Fibroblast of villous mesenchyme (primary cell): ENCODE measurements at regions not wholly inside any gene's neighbourhood (a gene's known extent, or its start where the extent isn't known, plus 50 kb on each side); places are given as distances from the start of the nearest gene placed in this dataset.
A peak's percentile ranks its signal among the peaks of the same experiment; 100 is the strongest.
"Not testable (repeated sequence)": the region's sequence is repeated elsewhere in the genome, so short reads cannot be mapped to it uniquely, and the experiment has no call there.

Experiments
- DNase-seq: peaks from one replicate; pipeline ENCODE4 v3.0.0-alpha.2; 2010; ENCODE audit warnings: low read depth
- H3K4me3 ChIP-seq: 2 replicates; pipeline ENCODE4 v1.5.1; 2011; ENCODE audit warnings: low read depth, mild to moderate bottlenecking, low read length
- TF ChIP-seq, protein P1 (sequence below): IDR thresholded peaks from 2 replicates; pipeline ENCODE4 v1.5.1; 2012; ENCODE audit warnings: low read depth, mild to moderate bottlenecking, low read length; ENCODE audit not compliant: insufficient read depth

DNA sequence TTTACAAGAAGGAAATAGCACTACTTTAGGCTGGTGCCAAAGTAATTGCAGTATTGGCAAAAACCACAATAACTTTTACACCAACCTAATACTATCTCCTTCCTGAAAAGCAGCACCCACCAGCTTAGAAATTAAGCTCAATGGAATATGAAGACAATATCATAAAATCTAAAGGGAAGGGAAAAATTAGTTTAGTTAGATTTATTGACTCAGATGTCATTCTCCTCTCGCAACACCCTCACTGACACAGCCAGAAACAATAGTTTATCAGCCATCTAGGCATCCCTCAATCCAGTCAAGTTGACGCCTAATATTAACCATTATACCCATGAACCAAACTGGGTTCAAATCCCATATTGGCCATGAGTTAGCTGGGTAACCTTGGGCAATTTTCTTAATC, 820.4 kb upstream of the EPHA5 start:
- DNase-seq, result no peak

DNA sequence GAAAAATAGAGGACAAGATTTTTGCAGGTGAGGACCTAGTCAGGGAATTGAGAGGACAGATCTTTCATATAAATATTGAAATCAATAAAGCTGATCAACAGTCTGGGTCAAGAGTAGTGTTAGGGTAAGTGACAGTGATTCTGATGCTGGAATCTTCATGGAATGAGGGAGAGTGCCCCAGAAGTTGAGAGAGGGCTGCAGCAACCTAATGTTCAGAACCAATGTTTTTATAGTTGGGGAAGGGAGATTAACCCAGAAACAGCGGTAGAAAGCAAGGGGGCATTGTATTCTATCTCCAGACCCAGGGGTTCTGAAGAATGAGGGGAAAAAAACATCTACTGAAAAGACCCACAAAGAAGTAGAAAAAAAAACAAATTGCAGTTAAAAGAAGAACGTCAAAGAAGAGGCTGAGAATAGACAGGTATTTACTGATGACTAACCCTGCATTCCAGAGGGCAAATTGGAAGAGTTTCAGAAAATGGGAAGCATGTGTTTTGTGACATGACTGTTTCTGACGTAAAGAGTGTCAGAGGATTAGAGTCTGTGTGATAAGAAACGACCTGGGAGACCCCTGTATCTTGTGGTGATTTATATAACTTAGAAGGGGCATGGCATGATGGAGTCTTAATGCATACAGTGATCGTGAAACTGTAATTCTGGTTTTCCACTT, 819.6 kb upstream of the EPHA5 start:
- DNase-seq, result peak; percentile 2
- TF ChIP-seq, protein P1, sequence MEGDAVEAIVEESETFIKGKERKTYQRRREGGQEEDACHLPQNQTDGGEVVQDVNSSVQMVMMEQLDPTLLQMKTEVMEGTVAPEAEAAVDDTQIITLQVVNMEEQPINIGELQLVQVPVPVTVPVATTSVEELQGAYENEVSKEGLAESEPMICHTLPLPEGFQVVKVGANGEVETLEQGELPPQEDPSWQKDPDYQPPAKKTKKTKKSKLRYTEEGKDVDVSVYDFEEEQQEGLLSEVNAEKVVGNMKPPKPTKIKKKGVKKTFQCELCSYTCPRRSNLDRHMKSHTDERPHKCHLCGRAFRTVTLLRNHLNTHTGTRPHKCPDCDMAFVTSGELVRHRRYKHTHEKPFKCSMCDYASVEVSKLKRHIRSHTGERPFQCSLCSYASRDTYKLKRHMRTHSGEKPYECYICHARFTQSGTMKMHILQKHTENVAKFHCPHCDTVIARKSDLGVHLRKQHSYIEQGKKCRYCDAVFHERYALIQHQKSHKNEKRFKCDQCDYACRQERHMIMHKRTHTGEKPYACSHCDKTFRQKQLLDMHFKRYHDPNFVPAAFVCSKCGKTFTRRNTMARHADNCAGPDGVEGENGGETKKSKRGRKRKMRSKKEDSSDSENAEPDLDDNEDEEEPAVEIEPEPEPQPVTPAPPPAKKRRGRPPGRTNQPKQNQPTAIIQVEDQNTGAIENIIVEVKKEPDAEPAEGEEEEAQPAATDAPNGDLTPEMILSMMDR, result no peak
- H3K4me3 ChIP-seq, result no peak overlapping the region

More for the DNA sequence above, 820.4 kb upstream of the EPHA5 start:
- TF ChIP-seq, protein P1, result no peak
- no peak overlapping the region for H3K4me3 ChIP-seq

DNA sequence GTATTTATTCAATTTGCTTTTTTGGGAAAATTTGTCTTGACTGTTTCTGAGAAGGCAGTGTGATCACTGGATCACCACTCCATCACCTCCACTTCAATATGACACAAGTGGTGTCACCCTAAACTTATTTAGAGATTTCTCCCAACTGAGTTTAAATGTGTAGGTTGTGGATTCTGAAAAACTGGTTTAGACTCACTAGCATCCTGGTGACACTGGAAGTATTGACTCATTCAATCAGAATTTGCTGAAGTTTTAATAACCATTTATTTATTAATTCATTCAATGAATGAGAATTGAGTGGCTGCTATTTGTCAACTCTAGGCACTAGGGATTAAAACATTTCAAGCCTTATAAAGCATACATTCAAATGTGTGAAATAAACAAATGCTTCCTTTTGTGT, 819.1 kb upstream of the EPHA5 start:
- TF ChIP-seq, protein P1, result no peak
- DNase-seq, result no peak
- no peak overlapping the region for H3K4me3 ChIP-seq

GRCh38 chr4:66486068-66486467, 815.8 kb upstream of the EPHA5 start:
- no peak for DNase-seq
- TF ChIP-seq, protein P1, result no peak
- H3K4me3 ChIP-seq, result no peak overlapping the region

DNA sequence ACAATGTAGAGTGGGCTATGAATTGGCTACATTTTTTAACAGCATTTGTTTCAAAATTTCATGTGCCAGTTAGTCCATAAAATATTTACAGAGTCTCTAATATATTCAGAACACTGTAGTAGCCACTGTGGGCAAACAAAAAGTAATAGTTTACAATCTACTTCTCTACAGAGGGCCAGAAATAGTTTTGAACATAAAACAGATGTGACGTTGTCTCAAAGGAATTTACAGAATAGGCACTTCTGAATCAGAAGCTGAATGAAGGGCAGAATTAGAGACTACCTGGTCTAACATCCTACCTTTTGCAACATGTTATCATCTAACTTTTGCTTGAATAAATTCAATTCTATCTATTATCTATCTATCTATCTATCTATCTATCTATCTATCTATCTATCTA, 811.9 kb upstream of the EPHA5 start:
- no peak for DNase-seq
- no peak overlapping the region for H3K4me3 ChIP-seq
- TF ChIP-seq, protein P1, result no peak

DNA sequence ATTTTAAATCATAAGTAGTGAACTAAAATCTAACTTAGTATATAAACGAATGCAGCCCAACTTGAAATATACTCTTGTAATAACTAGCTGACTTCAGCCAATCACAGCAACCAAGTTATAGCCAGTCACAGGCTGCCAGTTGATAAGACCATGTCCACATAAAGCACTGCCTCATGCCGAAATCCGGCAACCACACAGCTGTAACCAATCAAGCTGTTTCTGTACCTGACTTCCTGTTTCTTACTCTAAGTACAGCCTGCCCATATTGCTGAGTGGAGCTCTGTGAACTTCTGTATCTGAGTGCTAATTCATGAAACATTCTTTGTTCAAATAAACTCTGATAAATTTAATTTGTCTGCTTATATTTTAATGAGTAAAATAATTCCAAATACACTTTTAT, 805.3 kb upstream of the EPHA5 start:
- TF ChIP-seq, protein P1, result no peak
- no peak overlapping the region for H3K4me3 ChIP-seq
- no peak for DNase-seq

- TF ChIP-seq, protein P1, result no peak
- H3K4me3 ChIP-seq, result no peak overlapping the region
- no peak for DNase-seq
These were observed 794.8 kb upstream of the EPHA5 start for GRCh38 chr4:66465111-66465510.

GRCh38 chr4:66462890-66463289, 792.6 kb upstream of the EPHA5 start:
- not testable (repeated sequence) for DNase-seq, H3K4me3 ChIP-seq
